ENCODE measurements at regions not wholly inside any gene's neighbourhood (a gene's known extent, or its start where the extent isn't known, plus 50 kb on each side); places are given as distances from the start of the nearest gene placed in this dataset.

DNA sequence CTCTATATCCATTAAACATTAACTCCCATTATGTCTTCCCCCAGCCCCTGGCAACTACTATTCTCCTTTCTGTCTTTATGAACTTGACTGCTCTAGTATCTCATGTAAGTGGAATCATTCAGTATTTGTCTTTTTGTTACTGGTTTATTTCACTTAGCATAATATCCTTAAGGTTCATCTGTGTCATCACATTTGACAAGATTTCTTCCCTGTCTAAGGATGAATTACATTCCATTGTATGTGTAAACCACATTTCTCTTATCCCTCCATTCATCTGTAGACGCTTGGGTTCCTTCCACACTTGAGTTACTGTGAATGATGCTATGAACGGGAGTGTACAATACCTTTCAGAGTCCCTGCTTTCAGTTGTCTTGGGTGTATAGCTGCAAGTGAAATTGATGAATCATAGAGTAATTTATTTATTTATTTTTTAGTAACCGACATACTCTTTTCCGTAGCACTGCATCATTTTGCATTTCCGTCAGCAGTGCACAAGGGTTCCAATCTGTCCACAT is 399.7 kb upstream of the RBFOX1 start:
- no peak for TF ChIP-seq EZH2 (IDR thresholded peaks at IDR 0.05; ENCODE audit: low read length, unreplicated experiment)
- TF ChIP-seq, protein P1, sequence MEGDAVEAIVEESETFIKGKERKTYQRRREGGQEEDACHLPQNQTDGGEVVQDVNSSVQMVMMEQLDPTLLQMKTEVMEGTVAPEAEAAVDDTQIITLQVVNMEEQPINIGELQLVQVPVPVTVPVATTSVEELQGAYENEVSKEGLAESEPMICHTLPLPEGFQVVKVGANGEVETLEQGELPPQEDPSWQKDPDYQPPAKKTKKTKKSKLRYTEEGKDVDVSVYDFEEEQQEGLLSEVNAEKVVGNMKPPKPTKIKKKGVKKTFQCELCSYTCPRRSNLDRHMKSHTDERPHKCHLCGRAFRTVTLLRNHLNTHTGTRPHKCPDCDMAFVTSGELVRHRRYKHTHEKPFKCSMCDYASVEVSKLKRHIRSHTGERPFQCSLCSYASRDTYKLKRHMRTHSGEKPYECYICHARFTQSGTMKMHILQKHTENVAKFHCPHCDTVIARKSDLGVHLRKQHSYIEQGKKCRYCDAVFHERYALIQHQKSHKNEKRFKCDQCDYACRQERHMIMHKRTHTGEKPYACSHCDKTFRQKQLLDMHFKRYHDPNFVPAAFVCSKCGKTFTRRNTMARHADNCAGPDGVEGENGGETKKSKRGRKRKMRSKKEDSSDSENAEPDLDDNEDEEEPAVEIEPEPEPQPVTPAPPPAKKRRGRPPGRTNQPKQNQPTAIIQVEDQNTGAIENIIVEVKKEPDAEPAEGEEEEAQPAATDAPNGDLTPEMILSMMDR (conservative IDR thresholded peaks at IDR 0.05; ENCODE audit: low read depth, low read length): no peak
